ENCODE measurements at regions not wholly inside any gene's neighbourhood (a gene's known extent, or its start where the extent isn't known, plus 50 kb on each side); places are given as distances from the start of the nearest gene placed in this dataset.

DNA sequence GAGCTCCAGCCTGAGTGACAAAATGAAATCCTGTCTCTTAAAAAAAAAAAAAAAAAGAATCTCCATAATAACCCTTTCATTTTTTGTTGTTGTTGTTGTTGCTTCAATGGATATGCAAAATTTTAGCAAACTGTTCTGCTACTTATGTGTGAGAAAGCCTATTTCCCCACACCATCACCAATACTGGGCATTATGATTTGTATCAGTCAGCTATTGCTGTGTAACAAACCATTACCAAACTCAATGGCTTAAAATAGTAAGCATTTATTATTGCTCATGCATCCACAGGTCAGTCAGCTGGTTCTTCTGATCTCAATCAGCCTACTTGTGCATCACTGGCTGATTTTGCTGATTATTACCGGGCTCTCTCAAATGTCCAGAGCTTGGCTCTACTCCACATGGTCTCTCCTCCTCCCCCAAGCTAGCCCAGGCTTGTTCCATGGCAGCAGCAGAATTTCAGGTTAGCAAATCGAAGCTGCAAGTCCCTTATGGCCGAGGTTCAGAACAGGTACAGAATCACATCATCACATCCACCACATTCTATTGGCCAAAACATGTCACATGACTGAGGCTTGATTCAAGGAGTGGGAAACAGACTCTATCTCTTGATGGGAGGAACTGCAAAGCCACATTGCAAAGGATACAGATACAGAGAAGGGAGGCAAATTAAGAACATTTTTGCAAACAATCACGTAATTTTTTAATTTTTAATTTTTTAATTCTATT lies 135.1 kb downstream of the MN1 start:
- H3K36me3 ChIP-seq (ENCODE audit: control insufficient read depth in 2 of 4, insufficient read depth in 4 of 4, low read length in 3 of 4) = no peaks in the 10 kb centered on the region
- 85% methylated on average over 4 of the region's 4 CpGs; no CpG with 5 or more reads in 1 of the 2 experiments for WGBS, 2 experiments (ENCODE audit: extremely low coverage in 1 of 2, insufficient coverage in 1 of 2, insufficient read length in 1 of 2, insufficient replicate concordance in 2 of 2, low coverage in 1 of 2, low lambda C conversion rate in 2 of 2, missing lambda C conversion rate in 1 of 2)
- no peak overlapping the region for H2AK5ac ChIP-seq (ENCODE audit: low read depth, low read length)
- no peak overlapping the region for H3K56ac ChIP-seq (replicated peaks; ENCODE audit: insufficient read length, low read depth, low read length)
- no peak overlapping the region for H3K4me3 ChIP-seq (ENCODE audit: extremely low read depth in 1 of 4, insufficient read depth in 2 of 4, low read depth in 3 of 4, low read length in 4 of 4)
- H3K4ac ChIP-seq (replicated peaks; ENCODE audit: insufficient read length, low read depth, low read length) = no peak overlapping the region
- H2BK12ac ChIP-seq (ENCODE audit: low read depth, low read length) = no peak overlapping the region
- H2AFZ ChIP-seq (ENCODE audit: low read length) = no peak overlapping the region
- no peak overlapping the region for H3K18ac ChIP-seq (ENCODE audit: extremely low read depth, low read length)
- peaks cover 0 to 5% of the 10 kb centered on the region in 2 experiments; a peak in 2 of 4 replicates for H3K9me3 ChIP-seq (ENCODE audit: insufficient read depth in 2 of 2, low read depth in 1 of 2, low read length in 1 of 2)
- no peaks in the 10 kb centered on the region; the same call in 1 of the 2 replicates for H3K79me1 ChIP-seq (ENCODE audit: low read depth, low read length)
- DNase-seq (ENCODE audit: low read depth in 1 of 2, low spot score in 2 of 2) (no peak), FAIRE-seq (no peak)
- H3K23me2 ChIP-seq (ENCODE audit: low read depth, low read length) = no peaks in the 10 kb centered on the region; the same call in 1 of the 2 replicates
- no peak overlapping the region for H4K5ac ChIP-seq (ENCODE audit: insufficient read length, low read depth, low read length)
- no peaks in the 10 kb centered on the region for H3K27me3 ChIP-seq (replicated peaks in 1 of 4; ENCODE audit: control insufficient read depth in 3 of 4, extremely low read depth in 1 of 4, insufficient read depth in 3 of 4, low read length in 3 of 4)
- H2BK20ac ChIP-seq (ENCODE audit: low read length) = 0 out of 2 replicates have a peak overlapping the region, but pooled peaks have one; percentile 5
- H3K27ac ChIP-seq (ENCODE audit: low read depth, low read length) = no peak overlapping the region
- no peak overlapping the region; the same call in 1 of the 2 replicates for H2BK15ac ChIP-seq (ENCODE audit: low read length)
- no peak overlapping the region for H3K4me2 ChIP-seq (ENCODE audit: insufficient read depth in 1 of 2, low read depth in 2 of 2, low read length in 2 of 2)
- no peak overlapping the region for H2BK5ac ChIP-seq (ENCODE audit: low read depth, low read length)
- no peaks in the 10 kb centered on the region for H3K79me2 ChIP-seq (ENCODE audit: control insufficient read depth in 1 of 2, insufficient read depth in 2 of 2, low read length in 2 of 2)
- H4K91ac ChIP-seq (replicated peaks; ENCODE audit: insufficient read length, low read length) = no peak overlapping the region
- H3K23ac ChIP-seq (ENCODE audit: insufficient read length) = no peak overlapping the region
- H3K14ac ChIP-seq (ENCODE audit: insufficient read length) = no peak overlapping the region
- H4K20me1 ChIP-seq (replicated peaks in 1 of 2; ENCODE audit: control insufficient read depth in 1 of 2, insufficient read depth in 2 of 2, low read length in 2 of 2) = peaks cover 0 to 2% of the 10 kb centered on the region in 2 experiments
- TF ChIP-seq KDM1A (IDR thresholded peaks at IDR 0.05; ENCODE audit: borderline replicate concordance, low read length) (peak; percentile 38; the same call in 1 of the 2 replicates), HDAC2 (IDR thresholded peaks at IDR 0.05; ENCODE audit: borderline replicate concordance in 1 of 2, low read depth in 2 of 2, low read length in 2 of 2) (0 out of 4 replicates have a peak, but pooled peaks of 1 of the 2 experiments have one; percentile 39), EZH2 (IDR thresholded peaks at IDR 0.05; ENCODE audit: low read depth, low read length, severe bottlenecking) (no peak)
- TF ChIP-seq, protein P1, sequence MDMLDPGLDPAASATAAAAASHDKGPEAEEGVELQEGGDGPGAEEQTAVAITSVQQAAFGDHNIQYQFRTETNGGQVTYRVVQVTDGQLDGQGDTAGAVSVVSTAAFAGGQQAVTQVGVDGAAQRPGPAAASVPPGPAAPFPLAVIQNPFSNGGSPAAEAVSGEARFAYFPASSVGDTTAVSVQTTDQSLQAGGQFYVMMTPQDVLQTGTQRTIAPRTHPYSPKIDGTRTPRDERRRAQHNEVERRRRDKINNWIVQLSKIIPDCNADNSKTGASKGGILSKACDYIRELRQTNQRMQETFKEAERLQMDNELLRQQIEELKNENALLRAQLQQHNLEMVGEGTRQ (IDR thresholded peaks at IDR 0.05; ENCODE audit: low read length) = peak; percentile 32; the same call in 1 of the 2 replicates
- peaks cover 8 to 23% (median 14%) of the 10 kb centered on the region in 4 experiments for H3K4me1 ChIP-seq (replicated peaks in 1 of 4; ENCODE audit: control insufficient read depth in 3 of 4, insufficient read depth in 4 of 4, low read length in 3 of 4)
- no peak overlapping the region for H2BK120ac ChIP-seq (replicated peaks; ENCODE audit: low read depth, low read length)
- CTCF ChIA-PET (ENCODE audit: partially characterized antibody) = interaction anchor here (1.2 to 9.5 kb wide), 2 partner anchors 14 to 30 kb away, joined by 3 to 57 read pairs; no protein-coding TSS in a partner anchor
- POLR2A ChIA-PET (ENCODE audit: partially characterized antibody) = interaction anchor here (0.6 to 2.0 kb wide), 8 partner anchors 9 to 1509 kb away, joined by 3 to 6 read pairs (median 3); no protein-coding TSS in a partner anchor
- H4K8ac ChIP-seq (ENCODE audit: extremely low read depth, insufficient read depth, low read length) = no peak overlapping the region
- H3K9ac ChIP-seq (replicated peaks in 1 of 4; ENCODE audit: extremely low read depth in 1 of 4, low read depth in 3 of 4, low read length in 3 of 4) = no peak overlapping the region

Data from H1 (cell line).